Fibroblast of skin of back (primary cell): ENCODE measurements at regions not wholly inside any gene's neighbourhood (a gene's known extent, or its start where the extent isn't known, plus 50 kb on each side); places are given as distances from the start of the nearest gene placed in this dataset.
A peak's percentile ranks its signal among the peaks of the same experiment; 100 is the strongest.
"Not testable (repeated sequence)": the region's sequence is repeated elsewhere in the genome, so short reads cannot be mapped to it uniquely, and the experiment has no call there.

Experiments used
- DNase-seq: peaks from one replicate; pipeline ENCODE4 v3.0.0-alpha.2; 2013

- DNase-seq, result no peak
These were observed 1352.2 kb downstream of the SUCLG1 start for GRCh38 chr2:83106853-83107252.

- DNase-seq, result no peak
These were observed 1354.9 kb downstream of the SUCLG1 start for GRCh38 chr2:83104202-83104601.

GRCh38 chr2:83103613-83104012 lies 1355.5 kb downstream of the SUCLG1 start:
- peak; percentile 95 for DNase-seq

GRCh38 chr2:83089051-83089450 lies 1370.0 kb downstream of the SUCLG1 start:
- DNase-seq, result not testable (repeated sequence)

- DNase-seq, result no peak
These were observed 1373.2 kb downstream of the SUCLG1 start for GRCh38 chr2:83085869-83086268.

GRCh38 chr2:83081826-83082690 lies 1377.0 kb downstream of the SUCLG1 start:
- DNase-seq, result peak; percentile 90

GRCh38 chr2:83079007-83079406 lies 1380.1 kb downstream of the SUCLG1 start:
- no peak for DNase-seq

- DNase-seq, result no peak
These were observed 1386.3 kb downstream of the SUCLG1 start for GRCh38 chr2:83072767-83073166.

GRCh38 chr2:83071914-83072313 lies 1387.2 kb downstream of the SUCLG1 start:
- DNase-seq, result no peak

- DNase-seq, result no peak
These were observed 1387.7 kb downstream of the SUCLG1 start for GRCh38 chr2:83071352-83071751.

GRCh38 chr2:83069724-83070123 lies 1389.4 kb downstream of the SUCLG1 start:
- peak; percentile 62 for DNase-seq

GRCh38 chr2:83068714-83069113 lies 1390.4 kb downstream of the SUCLG1 start:
- DNase-seq, result peak; percentile 21

- no peak for DNase-seq
These were observed 1391.1 kb downstream of the SUCLG1 start for GRCh38 chr2:83067947-83068346.

GRCh38 chr2:83063933-83064332 lies 1395.1 kb downstream of the SUCLG1 start:
- DNase-seq, result no peak

GRCh38 chr2:83063511-83063910 lies 1395.6 kb downstream of the SUCLG1 start:
- peak; percentile 57 for DNase-seq

- no peak for DNase-seq
These were observed 1400.4 kb downstream of the SUCLG1 start for GRCh38 chr2:83058683-83059082.

GRCh38 chr2:83055376-83056010 lies 1403.6 kb downstream of the SUCLG1 start:
- peak; percentile 93 for DNase-seq

- peak; percentile 51 for DNase-seq
These were observed 1404.3 kb downstream of the SUCLG1 start for GRCh38 chr2:83054751-83055150.

GRCh38 chr2:83051538-83052170 lies 1407.4 kb downstream of the SUCLG1 start:
- DNase-seq, result no peak

GRCh38 chr2:83042053-83042452 lies 1417.0 kb downstream of the SUCLG1 start:
- DNase-seq, result no peak

- DNase-seq, result peak; percentile 28
These were observed 1436.4 kb downstream of the SUCLG1 start for GRCh38 chr2:83022631-83023210.

GRCh38 chr2:83017366-83018090 lies 1441.6 kb downstream of the SUCLG1 start:
- peak; percentile 46 for DNase-seq
